ENCODE measurements at regions not wholly inside any gene's neighbourhood (a gene's known extent, or its start where the extent isn't known, plus 50 kb on each side); places are given as distances from the start of the nearest gene placed in this dataset.
"Not testable (repeated sequence)": the region's sequence is repeated elsewhere in the genome, so short reads cannot be mapped to it uniquely, and the experiment has no call there.

DNA sequence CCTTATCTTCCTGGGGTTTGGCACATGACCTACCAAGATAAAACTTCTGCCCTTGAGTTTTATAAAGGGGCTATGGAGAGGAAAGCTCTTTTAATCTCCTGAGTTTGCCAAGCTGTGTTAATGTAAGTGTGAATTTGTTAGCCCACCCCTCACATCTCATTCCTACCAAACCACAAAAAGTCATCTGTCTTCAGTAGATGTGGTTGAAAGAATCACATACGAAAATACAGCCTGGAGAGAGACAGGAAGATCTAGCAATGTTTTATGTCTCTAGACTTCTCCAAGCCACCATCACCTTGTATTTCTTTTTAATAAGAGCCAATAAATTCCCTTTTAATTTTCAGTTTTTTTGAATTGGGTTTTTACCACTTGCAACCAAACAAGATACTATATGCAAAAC, 68.9 kb upstream of the ZNF280D start:
- no CpG with 5 or more reads among the region's 1 CpG for WGBS (ENCODE audit: insufficient coverage)
- H3K4me3 ChIP-seq (ENCODE audit: low read depth, low read length): no peak overlapping the region
- H3K27ac ChIP-seq (ENCODE audit: low read depth, low read length): no peak overlapping the region
- no peaks in the 10 kb centered on the region for H3K36me3 ChIP-seq (ENCODE audit: control insufficient read depth, insufficient read depth, low read length)
- H3K9me3 ChIP-seq (ENCODE audit: control insufficient read depth, insufficient read depth, low read length): no peaks in the 10 kb centered on the region
- H3K4me1 ChIP-seq (ENCODE audit: control insufficient read depth, insufficient read depth, low read length): no peaks in the 10 kb centered on the region
- no peaks in the 10 kb centered on the region for H3K27me3 ChIP-seq (ENCODE audit: control insufficient read depth, insufficient read depth, low read length)
- DNase-seq (ENCODE audit: low read depth in 4 of 6, low spot score in 6 of 6): no peak

DNA sequence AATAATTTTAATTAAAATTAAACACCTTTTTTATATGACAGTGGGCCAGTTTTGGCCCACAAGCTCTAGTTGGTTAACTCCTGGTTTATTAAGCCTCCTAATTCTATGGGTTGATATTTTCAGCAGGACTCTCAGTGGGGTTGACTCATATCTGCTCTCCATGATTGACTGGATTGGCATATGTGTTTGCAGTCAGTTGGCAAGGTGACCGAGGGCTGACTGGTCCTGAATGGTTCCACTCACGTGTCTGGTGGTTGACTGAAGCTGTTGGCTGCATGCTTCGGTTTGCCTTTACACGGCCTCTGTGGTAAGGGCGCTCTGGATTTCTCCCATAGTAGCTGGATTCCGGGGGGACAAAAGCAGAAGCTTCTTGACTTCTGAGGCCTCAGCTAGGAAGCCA, 65.3 kb upstream of the ZNF280D start:
- WGBS (ENCODE audit: insufficient coverage): 95% methylated on average over 5 of the region's 6 CpGs

DNA sequence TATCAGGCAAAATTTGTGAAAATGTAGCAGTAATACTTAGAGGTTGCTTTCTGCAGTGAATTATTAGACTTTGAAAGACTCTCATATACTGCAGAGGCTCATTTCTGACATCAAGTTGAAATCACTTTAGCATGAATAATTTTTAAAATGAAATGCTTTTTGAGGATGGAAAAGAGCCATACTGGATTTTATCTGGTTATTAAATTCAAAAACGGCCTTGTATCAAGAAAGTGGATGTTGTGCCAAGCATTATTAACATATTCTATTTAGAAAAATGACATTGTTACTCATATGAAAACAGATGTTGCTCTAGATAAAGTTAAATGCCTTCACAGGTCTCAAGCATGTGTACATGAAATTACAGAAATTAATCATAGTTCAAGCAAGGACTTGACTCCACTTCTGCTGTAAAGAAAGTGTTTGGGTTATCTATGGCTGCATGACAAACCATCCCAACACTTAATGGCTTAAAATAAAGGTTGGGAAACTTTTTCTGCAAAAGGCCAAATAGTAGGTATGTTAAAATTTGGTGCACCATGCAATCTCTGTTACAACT, 64.5 kb upstream of the ZNF280D start:
- no CpG with 5 or more reads among the region's 1 CpG for WGBS (ENCODE audit: insufficient coverage)
- no peaks in the 10 kb centered on the region for H3K36me3 ChIP-seq (ENCODE audit: control insufficient read depth, insufficient read depth, low read length)
- peaks cover 2% of the 10 kb centered on the region for H3K9me3 ChIP-seq (ENCODE audit: control insufficient read depth, insufficient read depth, low read length)
- H3K27me3 ChIP-seq (ENCODE audit: control insufficient read depth, insufficient read depth, low read length): no peaks in the 10 kb centered on the region
- H3K27ac ChIP-seq (ENCODE audit: low read depth, low read length): no peak overlapping the region
- H3K4me3 ChIP-seq (ENCODE audit: low read depth, low read length): no peak overlapping the region
- no peaks in the 10 kb centered on the region for H3K4me1 ChIP-seq (ENCODE audit: control insufficient read depth, insufficient read depth, low read length)
- peak in 1 of 6 donors; percentile 14 for DNase-seq (ENCODE audit: low read depth in 4 of 6, low spot score in 6 of 6)

More for the DNA sequence above, 65.3 kb upstream of the ZNF280D start:
- DNase-seq (ENCODE audit: low read depth in 4 of 6, low spot score in 6 of 6): no peak
- Histone ChIP-seq H3K27ac (ENCODE audit: low read depth, low read length) (no peak overlapping the region), H3K27me3 (ENCODE audit: control insufficient read depth, insufficient read depth, low read length) (no peaks in the 10 kb centered on the region), H3K36me3 (ENCODE audit: control insufficient read depth, insufficient read depth, low read length) (no peaks in the 10 kb centered on the region), H3K4me3 (ENCODE audit: low read depth, low read length) (no peak overlapping the region), H3K4me1 (ENCODE audit: control insufficient read depth, insufficient read depth, low read length) (no peaks in the 10 kb centered on the region), H3K9me3 (ENCODE audit: control insufficient read depth, insufficient read depth, low read length) (peaks cover under 1% of the 10 kb centered on the region)

DNA sequence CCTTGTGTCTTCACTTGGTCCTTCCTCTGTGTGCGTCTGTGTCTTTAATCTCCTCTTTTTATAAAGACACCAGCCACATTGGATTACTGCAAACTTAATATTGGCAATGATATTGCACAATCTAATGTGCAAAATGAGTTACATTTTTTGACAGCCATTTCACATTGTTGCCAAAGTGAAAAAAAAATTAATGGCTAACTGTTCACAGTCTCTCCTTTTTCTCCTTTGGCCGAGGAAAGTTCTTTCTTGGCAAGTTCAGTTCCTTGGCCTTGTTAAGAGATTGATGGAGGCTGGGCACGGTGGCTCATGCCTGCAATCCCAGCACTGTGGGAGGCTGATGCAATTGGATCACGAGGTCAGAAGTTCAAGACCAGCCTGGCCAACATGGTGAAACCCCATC, 62.2 kb upstream of the ZNF280D start:
- Histone ChIP-seq H3K4me1 (ENCODE audit: control insufficient read depth, insufficient read depth, low read length) (no peaks in the 10 kb centered on the region), H3K9me3 (ENCODE audit: control insufficient read depth, insufficient read depth, low read length) (peaks cover 2% of the 10 kb centered on the region), H3K27me3 (ENCODE audit: control insufficient read depth, insufficient read depth, low read length) (no peaks in the 10 kb centered on the region), H3K4me3 (ENCODE audit: low read depth, low read length) (no peak overlapping the region), H3K27ac (ENCODE audit: low read depth, low read length) (no peak overlapping the region), H3K36me3 (ENCODE audit: control insufficient read depth, insufficient read depth, low read length) (no peaks in the 10 kb centered on the region)
- no peak for DNase-seq (ENCODE audit: low read depth in 4 of 6, low spot score in 6 of 6)
- no CpG with 5 or more reads among the region's 4 CpGs for WGBS (ENCODE audit: insufficient coverage)

DNA sequence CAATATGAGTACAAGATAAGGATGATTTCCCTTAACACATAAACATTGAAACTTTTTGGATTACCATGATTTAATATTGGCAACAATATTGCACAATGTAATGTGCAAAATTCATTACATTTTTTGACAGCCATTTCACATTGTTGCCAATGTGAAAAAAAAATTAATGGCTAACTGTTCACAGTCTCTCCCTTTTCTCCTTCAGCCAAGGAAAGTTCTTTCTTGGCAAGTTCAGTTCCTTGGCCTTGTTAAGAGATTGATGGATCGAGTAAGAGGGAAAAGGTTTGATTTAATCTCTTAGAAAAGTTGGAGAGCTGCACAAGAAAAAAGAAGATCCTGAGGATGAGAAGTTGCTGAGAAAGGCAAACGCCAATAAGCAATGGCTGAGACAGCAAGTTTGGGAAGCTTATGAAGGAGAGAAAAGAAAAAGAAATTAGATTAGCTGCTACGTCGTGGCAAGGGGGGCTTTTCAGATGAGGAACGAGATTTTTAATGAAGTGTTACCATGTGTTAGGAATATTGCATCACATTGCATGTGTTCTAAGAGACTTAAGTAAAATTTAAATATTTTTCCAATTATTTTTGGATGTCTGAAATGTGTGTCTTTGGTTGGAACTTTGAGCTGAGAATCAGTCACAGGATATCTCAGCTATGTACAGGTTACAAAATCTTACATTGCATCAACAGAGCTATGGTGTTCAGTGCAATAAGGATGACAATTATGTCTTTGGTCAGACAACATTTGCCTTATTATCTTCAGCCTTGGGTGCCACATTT, 61.4 kb upstream of the ZNF280D start:
- Histone ChIP-seq H3K4me3 (ENCODE audit: low read depth, low read length) (no peak overlapping the region), H3K27me3 (ENCODE audit: control insufficient read depth, insufficient read depth, low read length) (no peaks in the 10 kb centered on the region), H3K4me1 (ENCODE audit: control insufficient read depth, insufficient read depth, low read length) (no peaks in the 10 kb centered on the region), H3K9me3 (ENCODE audit: control insufficient read depth, insufficient read depth, low read length) (peaks cover 2% of the 10 kb centered on the region), H3K27ac (ENCODE audit: low read depth, low read length) (no peak overlapping the region), H3K36me3 (ENCODE audit: control insufficient read depth, insufficient read depth, low read length) (no peaks in the 10 kb centered on the region)
- 64% methylated on average over 5 of the region's 5 CpGs for WGBS (ENCODE audit: insufficient coverage)
- DNase-seq (ENCODE audit: low read depth in 4 of 6, low spot score in 6 of 6): no peak

DNA sequence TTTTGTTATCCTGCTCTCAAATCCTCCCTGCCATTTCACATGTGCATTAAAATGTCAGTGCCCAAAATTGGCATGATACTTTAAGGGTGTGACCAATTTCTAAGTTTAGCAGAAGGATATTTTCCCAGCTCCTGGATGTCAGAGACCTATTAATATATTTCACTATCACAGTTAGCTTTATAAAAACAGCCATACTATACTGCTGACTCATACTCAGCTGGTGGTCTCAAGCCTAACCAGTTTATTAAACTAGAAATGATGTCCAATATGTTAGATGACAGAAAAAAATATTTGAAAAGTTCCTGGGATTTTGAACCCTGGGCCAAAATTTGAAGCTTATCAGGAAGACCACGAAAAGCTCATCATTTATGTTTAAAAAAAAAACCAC, 60.9 kb upstream of the ZNF280D start:
- H3K27ac ChIP-seq (ENCODE audit: low read depth, low read length): no peak overlapping the region
- DNase-seq (ENCODE audit: low read depth in 4 of 6, low spot score in 6 of 6): no peak
- H3K4me3 ChIP-seq (ENCODE audit: low read depth, low read length): no peak overlapping the region
- no peaks in the 10 kb centered on the region for H3K4me1 ChIP-seq (ENCODE audit: control insufficient read depth, insufficient read depth, low read length)
- H3K27me3 ChIP-seq (ENCODE audit: control insufficient read depth, insufficient read depth, low read length): no peaks in the 10 kb centered on the region
- H3K36me3 ChIP-seq (ENCODE audit: control insufficient read depth, insufficient read depth, low read length): no peaks in the 10 kb centered on the region
- peaks cover 2% of the 10 kb centered on the region for H3K9me3 ChIP-seq (ENCODE audit: control insufficient read depth, insufficient read depth, low read length)
- WGBS (ENCODE audit: insufficient coverage): no CpG with 5 or more reads among the region's 1 CpG

DNA sequence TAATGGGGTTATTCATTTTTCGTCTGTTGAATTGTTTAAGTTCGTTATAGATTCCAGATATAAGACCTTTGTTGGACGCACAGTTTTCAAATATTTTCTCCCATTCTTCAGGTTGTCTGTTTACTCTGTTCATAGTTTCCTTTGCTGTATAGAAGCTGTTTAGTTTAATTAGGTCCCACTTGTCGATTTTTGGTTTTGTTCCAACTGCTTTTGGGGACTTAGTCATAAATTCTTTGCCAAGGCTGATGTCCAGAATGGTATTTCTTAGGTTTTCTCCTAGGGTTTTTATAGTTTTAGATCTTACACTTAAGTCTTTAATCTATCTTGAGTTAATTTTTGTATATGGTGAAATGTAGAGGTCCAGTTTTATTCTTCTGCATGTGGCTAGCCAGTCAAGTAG, 58.9 kb upstream of the ZNF280D start:
- no CpG with 5 or more reads among the region's 4 CpGs for WGBS (ENCODE audit: insufficient coverage)
- Histone ChIP-seq H3K4me3 (ENCODE audit: low read depth, low read length) (no peak overlapping the region), H3K4me1 (ENCODE audit: control insufficient read depth, insufficient read depth, low read length) (no peaks in the 10 kb centered on the region), H3K27me3 (ENCODE audit: control insufficient read depth, insufficient read depth, low read length) (no peaks in the 10 kb centered on the region), H3K27ac (ENCODE audit: low read depth, low read length) (no peak overlapping the region), H3K9me3 (ENCODE audit: control insufficient read depth, insufficient read depth, low read length) (peaks cover 2% of the 10 kb centered on the region), H3K36me3 (ENCODE audit: control insufficient read depth, insufficient read depth, low read length) (no peaks in the 10 kb centered on the region)
- DNase-seq (ENCODE audit: low read depth in 4 of 6, low spot score in 6 of 6): no peak

DNA sequence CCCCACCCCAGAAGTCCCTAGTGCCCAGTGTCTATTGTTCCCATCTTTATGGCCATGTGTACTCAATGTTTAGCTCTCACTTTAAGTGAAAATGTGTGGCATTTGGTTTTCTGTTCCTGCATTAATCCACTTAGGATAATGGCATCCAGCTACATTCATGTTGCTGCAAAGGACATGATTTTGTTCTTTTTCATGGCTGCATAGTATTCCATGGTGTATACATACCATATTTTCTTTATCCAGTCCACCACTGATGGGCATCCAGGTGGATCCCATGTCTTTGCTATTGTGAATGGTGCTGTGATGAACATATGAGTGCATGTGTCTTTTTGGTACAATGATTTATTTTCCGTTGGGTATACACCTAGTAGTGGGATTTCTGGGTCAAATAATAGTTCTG, 58.2 kb upstream of the ZNF280D start:
- H3K27ac ChIP-seq (ENCODE audit: low read depth, low read length); H3K4me3 ChIP-seq (ENCODE audit: low read depth, low read length); H3K36me3 ChIP-seq (ENCODE audit: control insufficient read depth, insufficient read depth, low read length); H3K9me3 ChIP-seq (ENCODE audit: control insufficient read depth, insufficient read depth, low read length); H3K27me3 ChIP-seq (ENCODE audit: control insufficient read depth, insufficient read depth, low read length); DNase-seq (ENCODE audit: low read depth in 4 of 6, low spot score in 6 of 6); H3K4me1 ChIP-seq (ENCODE audit: control insufficient read depth, insufficient read depth, low read length): not testable (repeated sequence)
- no CpG with 5 or more reads among the region's 1 CpG for WGBS (ENCODE audit: insufficient coverage)

DNA sequence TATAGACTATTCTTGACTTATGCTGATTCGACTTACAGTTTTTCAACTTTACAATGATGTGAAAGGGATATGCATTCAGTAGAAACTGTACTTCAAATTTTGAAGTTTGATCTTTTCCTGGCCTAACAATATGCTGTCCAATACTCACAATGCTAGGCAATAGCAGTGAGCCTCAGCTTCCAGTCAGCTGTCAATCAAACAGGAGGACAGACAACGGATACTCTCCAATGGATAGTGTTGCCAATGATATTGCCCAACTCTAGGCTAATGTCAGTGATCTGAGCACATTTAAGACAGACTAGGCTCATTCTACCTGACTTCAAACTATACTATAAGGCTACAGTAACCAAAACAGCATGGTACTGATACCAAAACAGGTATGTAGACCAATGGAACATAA, 55.0 kb upstream of the ZNF280D start:
- H3K9me3 ChIP-seq (ENCODE audit: control insufficient read depth, insufficient read depth, low read length): no peaks in the 10 kb centered on the region
- H3K4me3 ChIP-seq (ENCODE audit: low read depth, low read length): no peak overlapping the region
- no peak overlapping the region for H3K27ac ChIP-seq (ENCODE audit: low read depth, low read length)

DNA sequence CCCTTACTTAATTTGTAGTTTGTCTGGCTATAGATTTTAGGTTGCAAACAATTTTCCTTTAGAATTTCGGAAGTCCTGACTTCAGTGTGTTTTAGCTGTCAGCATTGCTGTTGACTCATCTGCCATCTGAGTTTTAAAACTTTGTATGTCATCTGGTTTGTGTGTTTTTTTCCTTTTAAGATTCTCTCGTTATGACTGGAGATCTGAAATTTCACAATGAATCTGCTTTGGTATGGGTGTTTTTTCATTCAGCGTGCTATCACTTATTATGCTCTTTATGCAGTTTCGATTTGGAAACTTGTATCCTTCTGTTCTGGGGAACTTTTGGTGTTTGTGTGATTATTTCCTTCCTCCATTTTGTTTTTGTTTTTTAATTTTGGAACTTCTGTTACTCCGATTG, 53.7 kb upstream of the ZNF280D start:
- WGBS (ENCODE audit: insufficient coverage): 100% methylated on average over 1 of the region's 5 CpGs
- Histone ChIP-seq H3K27ac (ENCODE audit: low read depth, low read length) (no peak overlapping the region), H3K4me3 (ENCODE audit: low read depth, low read length) (no peak overlapping the region), H3K27me3 (ENCODE audit: control insufficient read depth, insufficient read depth, low read length) (no peaks in the 10 kb centered on the region), H3K4me1 (ENCODE audit: control insufficient read depth, insufficient read depth, low read length) (no peaks in the 10 kb centered on the region), H3K36me3 (ENCODE audit: control insufficient read depth, insufficient read depth, low read length) (no peaks in the 10 kb centered on the region), H3K9me3 (ENCODE audit: control insufficient read depth, insufficient read depth, low read length) (no peaks in the 10 kb centered on the region)
- no peak for DNase-seq (ENCODE audit: low read depth in 4 of 6, low spot score in 6 of 6)

More for the DNA sequence above, 55.0 kb upstream of the ZNF280D start:
- Histone ChIP-seq H3K4me1 (ENCODE audit: control insufficient read depth, insufficient read depth, low read length) (no peaks in the 10 kb centered on the region), H3K27me3 (ENCODE audit: control insufficient read depth, insufficient read depth, low read length) (no peaks in the 10 kb centered on the region), H3K36me3 (ENCODE audit: control insufficient read depth, insufficient read depth, low read length) (no peaks in the 10 kb centered on the region)
- no peak for DNase-seq (ENCODE audit: low read depth in 4 of 6, low spot score in 6 of 6)
- WGBS (ENCODE audit: insufficient coverage): 88% methylated on average over 1 of the region's 2 CpGs

Measured in spinal cord (tissue), 9 donors.